Endodermal cell (in vitro differentiated cells): ENCODE measurements at regions not wholly inside any gene's neighbourhood (a gene's known extent, or its start where the extent isn't known, plus 50 kb on each side); places are given as distances from the start of the nearest gene placed in this dataset.
A peak's percentile ranks its signal among the peaks of the same experiment; 100 is the strongest.

Experiments
- DNase-seq: peaks from one replicate; pipeline ENCODE4 v3.0.0-alpha.2; 2017
- H3K27ac ChIP-seq: 2 replicates; pipeline ENCODE4 v1.5.1; 2013; ENCODE audit warnings: mild to moderate bottlenecking, low read depth, low read length, moderate library complexity
- H3K27me3 ChIP-seq: 2 replicates; pipeline ENCODE4 v1.6.1; 2013; ENCODE audit warnings: mild to moderate bottlenecking, low read length, moderate library complexity; ENCODE audit not compliant: insufficient read depth, control insufficient read depth, poor library complexity, severe bottlenecking
- H3K36me3 ChIP-seq: 2 replicates; pipeline ENCODE4 v1.7.0; 2013; ENCODE audit warnings: mild to moderate bottlenecking, low read length, moderate library complexity; ENCODE audit not compliant: control insufficient read depth, insufficient read depth
- H3K4me1 ChIP-seq: one replicate; pipeline ENCODE4 v1.7.0; 2013; ENCODE audit warnings: low read length; ENCODE audit not compliant: control insufficient read depth, insufficient read depth
- H3K4me3 ChIP-seq: 2 replicates; pipeline ENCODE4 v1.5.1; 2013; ENCODE audit warnings: mild to moderate bottlenecking, low read length, moderate library complexity
- H3K9ac ChIP-seq: 2 replicates; pipeline ENCODE4 v1.6.1; 2013; ENCODE audit warnings: mild to moderate bottlenecking, low read length, moderate library complexity; ENCODE audit not compliant: poor library complexity, severe bottlenecking; ENCODE audit errors: extremely low read depth
- H3K9me3 ChIP-seq: 2 replicates; pipeline ENCODE4 v1.6.1; 2013; ENCODE audit warnings: mild to moderate bottlenecking, low read length, moderate library complexity; ENCODE audit not compliant: control insufficient read depth
- H3K27ac Mint-ChIP-seq: 2 replicates; pipeline ENCODE4 v1.8.0; 2020; ENCODE audit warnings: mixed read lengths
- H3K27me3 Mint-ChIP-seq: 2 replicates; pipeline ENCODE4 v1.8.0; 2021; ENCODE audit warnings: mild to moderate bottlenecking, mixed read lengths; ENCODE audit not compliant: insufficient read depth
- H3K36me3 Mint-ChIP-seq: 2 replicates; pipeline ENCODE4 v1.8.0; 2020; ENCODE audit warnings: low read depth, mixed read lengths
- H3K4me1 Mint-ChIP-seq: 2 replicates; pipeline ENCODE4 v1.8.0; 2020; ENCODE audit warnings: mixed read lengths
- H3K4me3 Mint-ChIP-seq: 2 replicates; pipeline ENCODE4 v1.8.0; 2020; ENCODE audit warnings: mild to moderate bottlenecking, moderate library complexity, mixed read lengths
- H3K9me3 Mint-ChIP-seq: 2 replicates; pipeline ENCODE4 v1.8.0; 2020; ENCODE audit warnings: mild to moderate bottlenecking, mixed read lengths
- CTCF ChIP-seq: fragments of 200-600 bp; sonication (generic); conservative IDR thresholded peaks from 2 replicates; pipeline ENCODE4 v1.5.0; 2021; ENCODE audit warnings: antibody characterized with exemption, mild to moderate bottlenecking
- WGBS, 2 experiments: methylation state at CpG; one replicate each; pipeline versions ENCODE4 v1.1.5 to v1.1.7; 2013; ENCODE audit warnings: missing lambda C conversion rate in 2 of 2, mixed read lengths in 1 of 2; ENCODE audit not compliant: insufficient coverage in 1 of 2, insufficient read length in 1 of 2; 5-methylcytosine and 5-hydroxymethylcytosine counted together

- H3K27me3 Mint-ChIP-seq: no peaks in the 10 kb centered on the region
- peaks cover 3% of the 10 kb centered on the region for H3K4me1 Mint-ChIP-seq
- Histone ChIP-seq H3K9ac (no peak overlapping the region), H3K9me3 (no peaks in the 10 kb centered on the region), H3K4me1 (no peaks in the 10 kb centered on the region), H3K4me3 (no peak overlapping the region), H3K27ac (no peak overlapping the region), H3K27me3 (no peaks in the 10 kb centered on the region), H3K36me3 (no peaks in the 10 kb centered on the region)
- no peak for TF ChIP-seq CTCF
- H3K4me3 Mint-ChIP-seq: no peak overlapping the region
- no peaks in the 10 kb centered on the region for H3K36me3 Mint-ChIP-seq
- DNase-seq: no peak
- H3K9me3 Mint-ChIP-seq: no peaks in the 10 kb centered on the region
- no peak overlapping the region for H3K27ac Mint-ChIP-seq
Observed at GRCh38 chr13:54841682-54842081, 1813.1 kb downstream of the OLFM4 start.

GRCh38 chr13:54845351-54845965, 1816.8 kb downstream of the OLFM4 start:
- Histone ChIP-seq H3K27ac (no peak overlapping the region), H3K9me3 (no peaks in the 10 kb centered on the region), H3K4me1 (no peaks in the 10 kb centered on the region), H3K9ac (no peak overlapping the region), H3K4me3 (no peak overlapping the region), H3K27me3 (no peaks in the 10 kb centered on the region), H3K36me3 (no peaks in the 10 kb centered on the region)
- no peaks in the 10 kb centered on the region for H3K9me3 Mint-ChIP-seq
- no peaks in the 10 kb centered on the region for H3K36me3 Mint-ChIP-seq
- no peaks in the 10 kb centered on the region for H3K27me3 Mint-ChIP-seq
- no peak for DNase-seq
- peaks cover 3% of the 10 kb centered on the region for H3K4me1 Mint-ChIP-seq
- H3K27ac Mint-ChIP-seq: no peak overlapping the region
- peak; percentile 29 for TF ChIP-seq CTCF
- H3K4me3 Mint-ChIP-seq: no peak overlapping the region
- 50 to 65% methylated on average over 5 to 6 of the region's 6 CpGs for WGBS, 2 experiments

- TF ChIP-seq CTCF: no peak
Observed at GRCh38 chr13:54852831-54853230, 1824.2 kb downstream of the OLFM4 start.

More at GRCh38 chr13:54852831-54853230, 1824.2 kb downstream of the OLFM4 start:
- Histone ChIP-seq H3K9ac (no peak overlapping the region), H3K9me3 (no peaks in the 10 kb centered on the region), H3K4me3 (no peak overlapping the region), H3K27ac (no peak overlapping the region), H3K4me1 (no peaks in the 10 kb centered on the region), H3K27me3 (no peaks in the 10 kb centered on the region), H3K36me3 (no peaks in the 10 kb centered on the region)
- Mint-ChIP-seq H3K27me3 (no peaks in the 10 kb centered on the region), H3K36me3 (no peaks in the 10 kb centered on the region), H3K9me3 (peaks cover 7% of the 10 kb centered on the region), H3K4me1 (no peaks in the 10 kb centered on the region), H3K4me3 (no peak overlapping the region), H3K27ac (no peak overlapping the region)
- DNase-seq: no peak
